ENCODE measurements at regions not wholly inside any gene's neighbourhood (a gene's known extent, or its start where the extent isn't known, plus 50 kb on each side); places are given as distances from the start of the nearest gene placed in this dataset.

GRCh38 chr11:133669371-133670053, 137.2 kb upstream of the OPCML start:
- no peak for DNase-seq (ENCODE audit: low read depth)
- TF ChIP-seq, protein P1, sequence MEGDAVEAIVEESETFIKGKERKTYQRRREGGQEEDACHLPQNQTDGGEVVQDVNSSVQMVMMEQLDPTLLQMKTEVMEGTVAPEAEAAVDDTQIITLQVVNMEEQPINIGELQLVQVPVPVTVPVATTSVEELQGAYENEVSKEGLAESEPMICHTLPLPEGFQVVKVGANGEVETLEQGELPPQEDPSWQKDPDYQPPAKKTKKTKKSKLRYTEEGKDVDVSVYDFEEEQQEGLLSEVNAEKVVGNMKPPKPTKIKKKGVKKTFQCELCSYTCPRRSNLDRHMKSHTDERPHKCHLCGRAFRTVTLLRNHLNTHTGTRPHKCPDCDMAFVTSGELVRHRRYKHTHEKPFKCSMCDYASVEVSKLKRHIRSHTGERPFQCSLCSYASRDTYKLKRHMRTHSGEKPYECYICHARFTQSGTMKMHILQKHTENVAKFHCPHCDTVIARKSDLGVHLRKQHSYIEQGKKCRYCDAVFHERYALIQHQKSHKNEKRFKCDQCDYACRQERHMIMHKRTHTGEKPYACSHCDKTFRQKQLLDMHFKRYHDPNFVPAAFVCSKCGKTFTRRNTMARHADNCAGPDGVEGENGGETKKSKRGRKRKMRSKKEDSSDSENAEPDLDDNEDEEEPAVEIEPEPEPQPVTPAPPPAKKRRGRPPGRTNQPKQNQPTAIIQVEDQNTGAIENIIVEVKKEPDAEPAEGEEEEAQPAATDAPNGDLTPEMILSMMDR (IDR thresholded peaks at IDR 0.05; ENCODE audit: control insufficient read depth, extremely low read depth, insufficient read depth) = no peak
- H3K4me3 ChIP-seq (ENCODE audit: low read depth, low read length) = no peak overlapping the region

DNA sequence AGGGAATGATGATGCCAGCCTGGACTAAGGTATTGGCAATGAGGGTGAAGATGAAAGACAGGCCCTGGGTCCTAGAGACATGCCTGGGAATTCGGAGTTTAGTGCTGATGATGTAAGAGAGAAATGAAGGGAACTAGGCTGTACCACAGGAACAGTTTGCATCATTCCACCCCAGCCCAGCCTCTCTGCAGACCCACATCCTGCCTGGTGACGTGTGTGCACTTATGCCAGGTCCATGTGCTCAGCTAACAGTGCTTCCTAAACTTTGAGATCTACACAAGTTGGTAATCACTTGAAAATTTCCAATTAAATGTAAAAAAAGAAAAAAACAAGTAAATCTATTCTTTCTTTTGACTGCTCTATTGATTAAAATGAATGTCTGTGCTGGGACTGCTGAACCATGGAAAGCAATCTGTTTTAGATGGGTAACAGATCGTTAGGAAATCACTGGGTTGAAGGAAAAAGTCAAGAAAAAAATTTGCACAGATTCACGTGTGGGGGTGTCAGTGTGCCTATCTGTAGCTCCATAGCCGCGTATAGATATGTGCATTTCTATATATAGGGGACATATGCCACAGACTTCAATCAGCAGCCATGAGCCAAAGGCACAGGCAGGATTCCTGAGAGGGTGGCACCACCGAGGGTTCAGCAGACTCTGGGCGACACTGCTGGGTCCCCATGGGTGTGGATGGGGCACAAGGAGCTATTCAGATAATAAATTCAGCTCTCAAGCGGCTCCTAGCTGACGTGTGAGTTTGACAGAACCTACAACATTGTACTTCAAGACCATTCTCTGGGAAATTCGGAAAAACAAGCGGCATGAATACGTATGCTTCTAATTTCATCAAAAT, 131.1 kb upstream of the OPCML start:
- TF ChIP-seq, protein P1 (IDR thresholded peaks at IDR 0.05; ENCODE audit: control insufficient read depth, extremely low read depth, insufficient read depth) = no peak
- DNase-seq (ENCODE audit: low read depth) = no peak
- no peak overlapping the region for H3K4me3 ChIP-seq (ENCODE audit: low read depth, low read length)

GRCh38 chr11:133661846-133662245, 129.5 kb upstream of the OPCML start:
- TF ChIP-seq, protein P1 (IDR thresholded peaks at IDR 0.05; ENCODE audit: control insufficient read depth, extremely low read depth, insufficient read depth) = no peak
- DNase-seq (ENCODE audit: low read depth) = no peak
- no peak overlapping the region for H3K4me3 ChIP-seq (ENCODE audit: low read depth, low read length)

DNA sequence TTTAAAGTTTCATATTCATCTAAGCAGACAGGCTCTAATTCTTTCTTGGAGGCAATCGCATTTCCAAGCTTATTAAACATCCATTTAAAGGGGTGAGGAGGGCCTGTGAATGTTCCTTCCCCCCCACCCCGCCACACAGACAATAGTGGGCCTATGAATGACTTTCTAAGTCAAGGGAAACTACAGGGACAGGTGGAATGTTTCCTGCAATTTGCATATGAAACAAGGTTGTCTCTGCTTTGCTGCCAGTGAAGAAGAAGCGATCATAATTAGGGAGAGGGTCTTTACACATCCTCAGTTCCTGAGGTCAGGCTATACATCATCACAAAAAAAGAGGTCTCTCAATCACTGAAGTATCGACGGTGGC, 127.9 kb upstream of the OPCML start:
- TF ChIP-seq, protein P1 (IDR thresholded peaks at IDR 0.05; ENCODE audit: control insufficient read depth, extremely low read depth, insufficient read depth) = no peak
- H3K4me3 ChIP-seq (ENCODE audit: low read depth, low read length) = no peak overlapping the region
- DNase-seq (ENCODE audit: low read depth) = no peak

DNA sequence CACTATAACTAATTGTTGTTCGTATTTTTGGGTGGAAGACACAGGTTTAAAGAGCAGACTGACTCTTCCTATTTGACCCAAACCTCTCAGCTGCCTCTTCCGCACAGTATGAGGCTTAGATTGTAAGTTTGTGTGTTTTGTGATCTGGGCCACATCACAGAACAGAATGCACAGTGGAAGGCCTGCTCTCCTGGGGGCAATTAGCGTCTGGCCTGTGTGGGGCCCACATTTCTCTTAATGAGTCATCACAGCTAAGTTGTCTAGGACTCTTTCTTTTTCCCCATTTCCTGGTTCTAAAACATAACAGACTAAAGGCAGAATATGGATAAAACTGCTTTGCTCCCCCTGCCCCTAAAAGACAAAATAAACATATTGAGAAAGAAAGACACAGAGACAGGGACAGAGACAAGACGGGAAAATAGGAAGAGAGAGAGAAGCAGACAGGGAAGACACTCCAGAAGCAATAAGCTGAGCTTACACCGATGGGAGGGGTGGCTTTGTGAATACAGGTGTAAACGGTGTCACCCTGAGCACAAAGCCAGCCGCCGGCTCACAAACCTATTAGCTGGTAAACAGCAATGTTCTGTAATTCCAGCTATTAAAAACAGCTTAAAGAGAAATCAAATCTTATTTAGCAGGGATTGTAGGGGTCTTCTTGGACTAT, 127.4 kb upstream of the OPCML start:
- H3K4me3 ChIP-seq (ENCODE audit: low read depth, low read length) = no peak overlapping the region
- TF ChIP-seq, protein P1 (IDR thresholded peaks at IDR 0.05; ENCODE audit: control insufficient read depth, extremely low read depth, insufficient read depth) = no peak
- DNase-seq (ENCODE audit: low read depth) = no peak

GRCh38 chr11:133657054-133657453, 124.8 kb upstream of the OPCML start:
- H3K4me3 ChIP-seq (ENCODE audit: low read depth, low read length) = no peak overlapping the region
- TF ChIP-seq, protein P1 (IDR thresholded peaks at IDR 0.05; ENCODE audit: control insufficient read depth, extremely low read depth, insufficient read depth) = no peak
- no peak for DNase-seq (ENCODE audit: low read depth)

Measured in LNCaP clone FGC (cell line).